A673 (cell line): ENCODE measurements at regions not wholly inside any gene's neighbourhood (a gene's known extent, or its start where the extent isn't known, plus 50 kb on each side); places are given as distances from the start of the nearest gene placed in this dataset.

Source experiments
- BruUV-seq: library from RNA; stranded (reverse); fragments of 400-500 nt; replicated peaks from 2 replicates; lab custom pipeline; 2021; lab: Mats Ljungman, UMichigan
- CTCF ChIA-PET: fragments of 300-600 bp; sonication (Branson Sonifier 250); formaldehyde crosslinking; loops from one replicate; lab custom pipeline; 2022; ENCODE audit warnings: antibody characterized with exemption; lab: Charles Lee
- POLR2A ChIA-PET: fragments of 300-600 bp; sonication (Branson Sonifier 250); formaldehyde crosslinking; loops from one replicate; lab custom pipeline; 2022; ENCODE audit warnings: antibody characterized with exemption; ENCODE audit not compliant: low non-redundant PET; lab: Charles Lee
- DNase-seq: peaks from one replicate; pipeline ENCODE4 v3.0.0-alpha.2; 2015; ENCODE audit warnings: low spot score
- H3K27ac ChIP-seq: fragments of 200-600 bp; sonication (generic); 2 replicates; pipeline ENCODE4 v1.5.1; 2016; ENCODE audit warnings: mixed run types, low read depth, mild to moderate bottlenecking, mixed read lengths, antibody characterized with exemption, low read length; ENCODE audit not compliant: poor library complexity, severe bottlenecking
- H3K27me3 ChIP-seq: fragments of 200-600 bp; sonication (generic); replicated peaks from 2 replicates; pipeline ENCODE4 v1.6.1; 2017; ENCODE audit warnings: mixed run types, low read depth, mild to moderate bottlenecking, mixed read lengths, antibody characterized with exemption, low read length; ENCODE audit not compliant: insufficient read depth, poor library complexity
- H3K36me3 ChIP-seq: fragments of 200-600 bp; sonication (generic); 2 replicates; pipeline ENCODE4 v1.6.1; 2016; ENCODE audit warnings: mixed run types, mild to moderate bottlenecking, mixed read lengths, antibody characterized with exemption, low read length; ENCODE audit not compliant: insufficient read depth, poor library complexity, severe bottlenecking
- H3K4me1 ChIP-seq: fragments of 200-600 bp; sonication (generic); 2 replicates; pipeline ENCODE4 v1.6.1; 2017; ENCODE audit warnings: mixed run types, mild to moderate bottlenecking, mixed read lengths, antibody characterized with exemption, low read length; ENCODE audit not compliant: insufficient read depth, poor library complexity, severe bottlenecking
- H3K4me3 ChIP-seq: fragments of 200-600 bp; sonication (generic); 2 replicates; pipeline ENCODE4 v1.5.1; 2016; ENCODE audit warnings: low read depth, mixed run types, mild to moderate bottlenecking, mixed read lengths, low read length; ENCODE audit not compliant: poor library complexity, severe bottlenecking
- H3K9me3 ChIP-seq: fragments of 200-600 bp; sonication (generic); 2 replicates; pipeline ENCODE4 v1.6.1; 2016; ENCODE audit warnings: mixed run types, low read depth, mild to moderate bottlenecking, mixed read lengths, antibody characterized with exemption, low read length; ENCODE audit not compliant: poor library complexity, severe bottlenecking
- EZH2 ChIP-seq: fragments of 200-600 bp; sonication (generic); IDR thresholded peaks from 2 replicates; pipeline ENCODE4 v1.6.1; 2017; ENCODE audit warnings: borderline replicate concordance, low read depth, mild to moderate bottlenecking, mixed read lengths, antibody characterized with exemption, low read length; ENCODE audit not compliant: poor library complexity, severe bottlenecking
- intact Hi-C: fragments of 100-400 bp; cut with micrococcal nuclease; formaldehyde crosslinking; loops from one replicate; pipeline ENCODE4 v1.10.0; 2022; ENCODE audit not compliant: unreplicated experiment
- TF ChIP-seq, protein P1 (sequence below): fragments of 300-800, 200-600 bp; sonication (generic); conservative IDR thresholded peaks from 2 replicates; pipeline ENCODE4 v1.5.1; 2017; ENCODE audit warnings: low read depth, mild to moderate bottlenecking, antibody characterized with exemption, low read length, moderate library complexity, mixed read lengths

DNA sequence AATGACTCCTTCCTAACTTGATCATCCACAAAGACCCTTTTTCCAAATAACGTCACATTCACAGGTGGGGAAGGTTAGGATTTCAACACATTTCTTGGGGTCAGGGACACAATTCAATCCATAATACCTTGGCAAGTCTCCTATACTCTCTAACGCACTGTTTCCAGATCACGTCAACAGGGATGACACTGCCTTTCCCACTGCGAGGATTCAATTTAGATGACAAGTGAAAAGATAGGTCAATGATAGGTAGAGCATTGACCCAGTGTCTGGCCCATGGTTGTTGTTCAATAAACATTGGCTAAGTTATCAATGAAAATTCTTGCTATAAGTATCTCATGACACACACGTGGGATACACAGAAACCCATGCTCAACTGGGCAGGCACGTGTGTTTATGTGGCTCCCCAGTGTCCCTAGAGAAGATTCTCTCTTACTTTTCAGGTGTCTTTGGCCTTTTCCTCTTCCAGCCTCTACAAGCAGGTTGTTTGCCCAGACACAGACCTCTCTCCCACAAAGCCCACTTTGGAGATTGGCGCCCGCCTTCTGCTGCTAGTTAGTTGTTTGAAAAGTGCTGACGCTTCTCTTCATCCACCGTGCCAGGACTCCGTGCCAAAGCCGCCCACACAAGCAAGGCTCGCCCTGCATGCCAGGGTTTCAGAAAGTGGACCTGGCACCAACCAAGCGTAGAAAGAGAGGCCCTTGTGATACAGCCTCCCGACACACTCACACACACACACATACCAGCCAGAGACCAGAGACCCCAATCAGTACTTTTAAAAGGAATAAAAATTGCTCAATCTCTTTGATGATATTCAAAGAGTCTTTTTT lies 594.5 kb downstream of the BNC2 start:
- no TSS peak for BruUV-seq

DNA sequence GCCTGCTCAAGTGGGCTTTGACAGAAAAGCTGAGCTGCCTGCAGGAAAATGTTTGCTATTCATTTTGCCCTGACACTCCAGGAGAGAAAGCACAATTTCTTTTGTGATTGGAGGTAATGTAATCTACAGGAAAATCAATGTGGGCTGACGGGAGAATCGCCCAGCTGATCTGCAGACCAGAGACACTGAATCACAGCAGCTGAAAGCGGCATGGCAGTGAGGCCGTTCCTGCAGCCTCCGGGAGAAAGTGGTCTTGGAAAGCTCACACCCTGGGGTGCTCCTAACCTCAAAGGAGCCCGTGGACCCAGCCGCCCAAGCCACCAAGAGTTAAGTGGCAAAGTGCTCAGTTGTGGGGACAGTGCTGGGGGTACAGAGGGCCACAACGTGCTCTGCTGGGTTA lies 593.6 kb downstream of the BNC2 start:
- Histone ChIP-seq H3K36me3 (no peaks in the 10 kb centered on the region), H3K4me3 (no peak overlapping the region), H3K27me3 (no peaks in the 10 kb centered on the region), H3K4me1 (no peaks in the 10 kb centered on the region), H3K9me3 (no peaks in the 10 kb centered on the region), H3K27ac (no peak overlapping the region)
- ChIA-PET POLR2A (no interaction called here), CTCF (no interaction called here)
- DNase-seq = no peak
- TF ChIP-seq EZH2 = no peak
- TF ChIP-seq, protein P1, sequence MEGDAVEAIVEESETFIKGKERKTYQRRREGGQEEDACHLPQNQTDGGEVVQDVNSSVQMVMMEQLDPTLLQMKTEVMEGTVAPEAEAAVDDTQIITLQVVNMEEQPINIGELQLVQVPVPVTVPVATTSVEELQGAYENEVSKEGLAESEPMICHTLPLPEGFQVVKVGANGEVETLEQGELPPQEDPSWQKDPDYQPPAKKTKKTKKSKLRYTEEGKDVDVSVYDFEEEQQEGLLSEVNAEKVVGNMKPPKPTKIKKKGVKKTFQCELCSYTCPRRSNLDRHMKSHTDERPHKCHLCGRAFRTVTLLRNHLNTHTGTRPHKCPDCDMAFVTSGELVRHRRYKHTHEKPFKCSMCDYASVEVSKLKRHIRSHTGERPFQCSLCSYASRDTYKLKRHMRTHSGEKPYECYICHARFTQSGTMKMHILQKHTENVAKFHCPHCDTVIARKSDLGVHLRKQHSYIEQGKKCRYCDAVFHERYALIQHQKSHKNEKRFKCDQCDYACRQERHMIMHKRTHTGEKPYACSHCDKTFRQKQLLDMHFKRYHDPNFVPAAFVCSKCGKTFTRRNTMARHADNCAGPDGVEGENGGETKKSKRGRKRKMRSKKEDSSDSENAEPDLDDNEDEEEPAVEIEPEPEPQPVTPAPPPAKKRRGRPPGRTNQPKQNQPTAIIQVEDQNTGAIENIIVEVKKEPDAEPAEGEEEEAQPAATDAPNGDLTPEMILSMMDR = no peak
- intact Hi-C loops = no loop called here
- no TSS peak for BruUV-seq

More for the DNA sequence above, 594.5 kb downstream of the BNC2 start:
- Histone ChIP-seq H3K9me3 (no peaks in the 10 kb centered on the region), H3K36me3 (no peaks in the 10 kb centered on the region), H3K27ac (no peak overlapping the region), H3K27me3 (no peaks in the 10 kb centered on the region), H3K4me1 (no peaks in the 10 kb centered on the region), H3K4me3 (no peak overlapping the region)
- TF ChIP-seq, protein P1 = no peak
- TF ChIP-seq EZH2 = no peak
- no peak for DNase-seq
- ChIA-PET POLR2A (no interaction called here), CTCF (no interaction called here)
- intact Hi-C loops = no loop called here

DNA sequence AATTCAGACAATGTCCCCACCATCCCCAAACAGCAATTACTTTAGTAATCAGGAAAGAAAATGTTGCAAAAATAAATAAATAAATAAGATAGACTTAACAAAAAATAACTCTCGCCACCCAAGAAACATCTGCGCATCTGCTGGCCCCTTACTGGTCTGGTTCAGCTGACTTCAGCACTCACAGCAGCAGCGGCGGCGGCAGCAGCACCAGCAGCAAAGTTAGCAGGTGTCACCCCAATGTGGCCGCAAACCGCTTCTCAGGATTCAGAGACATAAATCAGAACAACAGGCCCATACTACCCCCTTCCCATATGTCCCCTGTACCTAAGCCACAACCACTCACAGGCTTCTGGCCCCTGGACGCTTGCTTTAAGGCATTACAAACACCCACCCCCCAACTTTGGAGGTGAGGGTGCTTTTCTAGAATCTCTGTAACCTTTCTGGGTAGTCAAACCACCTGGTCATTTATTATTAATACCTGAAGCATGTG lies 593.0 kb downstream of the BNC2 start:
- H3K4me1 ChIP-seq = no peaks in the 10 kb centered on the region
- TF ChIP-seq, protein P1 = no peak
- no peak for TF ChIP-seq EZH2
- no peak overlapping the region for H3K27ac ChIP-seq
- intact Hi-C loops = no loop called here
- ChIA-PET POLR2A (no interaction called here), CTCF (no interaction called here)
- no peak for DNase-seq
- no TSS peak for BruUV-seq
- H3K9me3 ChIP-seq = no peaks in the 10 kb centered on the region
- no peak overlapping the region for H3K4me3 ChIP-seq
- no peaks in the 10 kb centered on the region for H3K36me3 ChIP-seq
- H3K27me3 ChIP-seq = no peaks in the 10 kb centered on the region
